ENCODE measurements at regions not wholly inside any gene's neighbourhood (a gene's known extent, or its start where the extent isn't known, plus 50 kb on each side); places are given as distances from the start of the nearest gene placed in this dataset.

DNA sequence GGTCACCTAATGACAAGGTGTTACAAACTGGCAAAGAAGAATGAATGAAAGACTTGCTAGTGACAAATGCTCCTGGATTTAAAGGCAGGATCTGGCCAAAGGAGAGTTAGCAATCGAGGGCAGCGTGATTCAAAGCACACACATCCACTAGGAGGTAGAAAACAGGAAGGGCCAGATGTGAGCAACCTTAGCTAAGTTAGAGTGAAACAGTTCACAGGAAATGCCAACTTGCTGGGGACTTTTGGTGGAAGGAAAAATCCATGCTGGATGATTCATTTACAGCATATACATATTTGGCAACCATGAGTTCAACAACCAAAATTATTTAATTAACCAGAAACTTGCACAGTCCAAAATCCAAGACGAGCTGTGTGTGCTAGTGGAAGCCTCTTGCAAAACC, 276.9 kb downstream of the PTTG2 start:
- TF ChIP-seq GATA2 (IDR thresholded peaks at IDR 0.05; ENCODE audit: low read depth, low read length) (no peak), GATA3 (IDR thresholded peaks at IDR 0.05; ENCODE audit: low read depth, low read length) (no peak)

All from SH-SY5Y (cell line).